PC-3 (cell line): ENCODE measurements at regions not wholly inside any gene's neighbourhood (a gene's known extent, or its start where the extent isn't known, plus 50 kb on each side); places are given as distances from the start of the nearest gene placed in this dataset.

ENCODE experiments used
- CTCF ChIP-seq: fragments of 300-600 bp; sonication (generic); conservative IDR thresholded peaks from 2 replicates; pipeline ENCODE4 v1.5.1; 2017; ENCODE audit warnings: antibody characterized with exemption, low read depth, mild to moderate bottlenecking, low read length
- EZH2 ChIP-seq: fragments of 300-600 bp; sonication (generic); IDR thresholded peaks from one replicate; pipeline ENCODE4 v1.6.1; 2017; ENCODE audit warnings: antibody characterized with exemption, mild to moderate bottlenecking, low read length; ENCODE audit not compliant: unreplicated experiment
- EZH2phosphoT487 ChIP-seq: fragments of 300-600 bp; sonication (generic); IDR thresholded peaks from 2 replicates; pipeline ENCODE4 v1.6.1; 2018; ENCODE audit warnings: mild to moderate bottlenecking, antibody characterized with exemption, low read length, borderline replicate concordance

GRCh38 chr3:31181661-31182060, 287.2 kb upstream of the GADL1 start:
- TF ChIP-seq EZH2 (no peak), CTCF (no peak), EZH2phosphoT487 (no peak)
